MCF 10A (cell line): ENCODE measurements at regions not wholly inside any gene's neighbourhood (a gene's known extent, or its start where the extent isn't known, plus 50 kb on each side); places are given as distances from the start of the nearest gene placed in this dataset.

Source experiments
- BruUV-seq: library from RNA; stranded (reverse); fragments of 400-500 nt; replicated peaks from 2 replicates; lab custom pipeline; 2021; lab: Mats Ljungman, UMichigan
- CTCF ChIA-PET: fragments of 300-600 bp; sonication (Branson Sonifier 250); formaldehyde crosslinking; extraction: SDS; loops from one replicate; lab custom pipeline; 2021; ENCODE audit warnings: antibody characterized with exemption, inconsistent platforms; lab: Yijun Ruan, JAX
- POLR2A ChIA-PET: fragments of 300-600, 350-650 bp; sonication (Branson Sonifier 250); formaldehyde crosslinking; extraction: SDS; loops from one replicate; lab custom pipeline; 2020; ENCODE audit warnings: antibody characterized with exemption, inconsistent platforms; lab: Yijun Ruan, JAX
- DNase-seq: peaks from one replicate; pipeline ENCODE4 v3.0.0-alpha.2; 2018; ENCODE audit not compliant: unreplicated experiment
- H3K27ac Mint-ChIP-seq: one replicate; pipeline ENCODE4 v1.8.0; 2022; ENCODE audit warnings: mild to moderate bottlenecking, low read depth, mixed read lengths; ENCODE audit not compliant: unreplicated experiment
- H3K27me3 Mint-ChIP-seq: one replicate; pipeline ENCODE4 v1.8.0; 2022; ENCODE audit warnings: mixed read lengths; ENCODE audit not compliant: insufficient read depth, unreplicated experiment
- H3K36me3 Mint-ChIP-seq: one replicate; pipeline ENCODE4 v1.8.0; 2022; ENCODE audit warnings: mild to moderate bottlenecking, moderate library complexity, mixed read lengths; ENCODE audit not compliant: insufficient read depth, unreplicated experiment
- H3K4me1 Mint-ChIP-seq: one replicate; pipeline ENCODE4 v1.8.0; 2022; ENCODE audit warnings: mixed read lengths; ENCODE audit not compliant: insufficient read depth, unreplicated experiment
- H3K4me3 Mint-ChIP-seq: one replicate; pipeline ENCODE4 v1.8.0; 2022; ENCODE audit warnings: mild to moderate bottlenecking, moderate library complexity, mixed read lengths; ENCODE audit not compliant: unreplicated experiment
- H3K9me3 Mint-ChIP-seq: one replicate; pipeline ENCODE4 v1.8.0; 2022; ENCODE audit warnings: mixed read lengths; ENCODE audit not compliant: unreplicated experiment
- CTCF ChIP-seq: fragments of 200-600 bp; IDR thresholded peaks from one replicate; pipeline ENCODE4 v1.8.0; 2022; ENCODE audit warnings: antibody characterized with exemption, mild to moderate bottlenecking; ENCODE audit not compliant: unreplicated experiment
- intact Hi-C: fragments of 100-400 bp; cut with micrococcal nuclease; formaldehyde crosslinking; loops from 2 replicates; pipeline ENCODE4 v1.14.1; 2022

DNA sequence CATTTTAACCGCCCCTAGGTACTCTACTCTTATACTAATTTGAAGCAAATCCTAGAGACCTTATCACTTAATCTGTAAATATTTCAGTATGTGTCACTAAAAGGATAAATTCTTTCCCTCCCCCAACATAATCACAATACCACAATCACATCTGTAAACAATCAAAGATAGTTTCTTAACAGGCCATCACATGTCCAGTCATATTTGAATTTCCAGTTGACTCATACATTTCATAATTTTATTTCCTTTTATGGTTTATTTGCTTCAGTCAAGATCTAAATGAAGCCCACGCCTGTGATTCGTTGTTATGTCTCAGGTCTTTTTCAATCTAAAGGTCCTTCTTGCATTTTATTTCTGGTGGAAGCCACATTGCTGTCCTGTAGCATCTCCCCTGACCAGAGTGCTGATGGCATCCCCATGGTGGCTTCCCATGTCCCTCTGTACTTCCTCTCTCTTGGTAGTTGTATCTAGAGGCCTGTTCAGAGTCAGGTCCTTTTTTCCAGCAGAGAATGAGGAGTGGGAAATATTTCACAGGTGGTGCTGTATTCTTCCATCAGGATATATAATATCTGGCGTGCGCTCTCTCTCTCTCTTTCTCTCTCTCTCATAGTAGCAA is 128.6 kb upstream of the SLC22A23 start:
- DNase-seq: peak; percentile 78
- Mint-ChIP-seq H3K4me3 (peak overlapping the region; percentile 1), H3K27me3 (no peaks in the 10 kb centered on the region), H3K27ac (peak overlapping the region; percentile 60), H3K9me3 (no peaks in the 10 kb centered on the region), H3K4me1 (peaks cover 15% of the 10 kb centered on the region), H3K36me3 (no peaks in the 10 kb centered on the region)
- no peak for TF ChIP-seq CTCF
- intact Hi-C loops: no loop called here
- ChIA-PET CTCF (no interaction called here), POLR2A (interaction anchor here (0.8 kb wide), 1 partner anchor 59 kb away, joined by 5 read pairs; no protein-coding TSS in a partner anchor)
- no TSS peak for BruUV-seq

DNA sequence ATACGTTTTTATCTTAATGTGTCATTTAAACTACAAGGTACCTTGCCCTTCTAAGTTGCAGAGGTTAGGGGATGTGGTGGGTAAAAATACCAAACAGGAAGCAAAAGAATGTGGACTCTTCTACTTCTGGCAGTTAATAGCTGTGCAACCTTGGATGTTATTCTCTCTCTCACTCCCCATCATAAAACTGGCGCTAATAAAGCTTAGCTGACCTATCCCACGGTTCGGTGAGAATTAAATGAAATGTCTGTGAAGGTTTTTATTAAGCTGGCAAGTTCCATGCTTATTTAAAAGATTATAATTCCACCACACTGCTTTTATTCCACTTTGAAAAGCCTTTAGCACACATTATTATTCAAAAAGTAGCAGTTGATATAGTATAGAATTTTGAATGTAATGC is 127.8 kb upstream of the SLC22A23 start:
- Mint-ChIP-seq H3K27ac (peak overlapping the region; percentile 60), H3K27me3 (no peaks in the 10 kb centered on the region), H3K4me1 (peaks cover 12% of the 10 kb centered on the region), H3K4me3 (no peak overlapping the region), H3K9me3 (no peaks in the 10 kb centered on the region), H3K36me3 (no peaks in the 10 kb centered on the region)
- ChIA-PET CTCF (interaction anchor here (0.6 kb wide), 1 partner anchor 216 kb away, joined by 5 read pairs; no protein-coding TSS in a partner anchor), POLR2A (interaction anchor here (0.6 to 2.3 kb wide), 10 partner anchors 8 to 243 kb away, joined by 3 to 9 read pairs (median 3); partner anchors contain the start of gene SLC22A23)
- TF ChIP-seq CTCF: no peak
- intact Hi-C loops: no loop called here
- no TSS peak for BruUV-seq
- no peak for DNase-seq

GRCh38 chr6:3581469-3581868 is 124.6 kb upstream of the SLC22A23 start:
- intact Hi-C loops: no loop called here
- Mint-ChIP-seq H3K4me3 (no peak overlapping the region), H3K27ac (no peak overlapping the region), H3K9me3 (no peaks in the 10 kb centered on the region), H3K27me3 (no peaks in the 10 kb centered on the region), H3K4me1 (peaks cover 12% of the 10 kb centered on the region), H3K36me3 (no peaks in the 10 kb centered on the region)
- ChIA-PET CTCF (no interaction called here), POLR2A (interaction anchor here (0.7 to 1.3 kb wide), 2 partner anchors 19 to 81 kb away, joined by 3 to 5 read pairs; no protein-coding TSS in a partner anchor)
- no peak for DNase-seq
- no TSS peak for BruUV-seq
- TF ChIP-seq CTCF: no peak

- intact Hi-C loops: no loop called here
- Mint-ChIP-seq H3K36me3 (no peaks in the 10 kb centered on the region), H3K27me3 (no peaks in the 10 kb centered on the region), H3K27ac (no peak overlapping the region), H3K4me1 (no peaks in the 10 kb centered on the region), H3K9me3 (no peaks in the 10 kb centered on the region), H3K4me3 (no peak overlapping the region)
- BruUV-seq: no TSS peak
- POLR2A ChIA-PET: no interaction called here
- DNase-seq: no peak
- CTCF ChIA-PET: no interaction called here
- no peak for TF ChIP-seq CTCF
Measured at GRCh38 chr6:3579652-3580175, 122.9 kb upstream of the SLC22A23 start.
